NCI-H2196 (cell line): ENCODE measurements at regions not wholly inside any gene's neighbourhood (a gene's known extent, or its start where the extent isn't known, plus 50 kb on each side); places are given as distances from the start of the nearest gene placed in this dataset.

Source experiments
- DNase-seq: peaks from one replicate; lab custom pipeline; 2025; ENCODE audit not compliant: unreplicated experiment; lab: John Stamatoyannopoulos, UW

GRCh38 chr2:133936601-133937000 is 317.3 kb upstream of the MGAT5 start:
- DNase-seq = no peak

- DNase-seq = no peak
Measured at GRCh38 chr2:133937669-133938068, 316.2 kb upstream of the MGAT5 start.

- DNase-seq = no peak
Measured at GRCh38 chr2:133940134-133940533, 313.7 kb upstream of the MGAT5 start.

GRCh38 chr2:133941666-133942065 is 312.2 kb upstream of the MGAT5 start:
- DNase-seq = no peak

GRCh38 chr2:133942398-133942797 is 311.5 kb upstream of the MGAT5 start:
- no peak for DNase-seq

- DNase-seq = no peak
Measured at GRCh38 chr2:133943108-133943507, 310.8 kb upstream of the MGAT5 start.

GRCh38 chr2:133945089-133945488 is 308.8 kb upstream of the MGAT5 start:
- no peak for DNase-seq

DNA sequence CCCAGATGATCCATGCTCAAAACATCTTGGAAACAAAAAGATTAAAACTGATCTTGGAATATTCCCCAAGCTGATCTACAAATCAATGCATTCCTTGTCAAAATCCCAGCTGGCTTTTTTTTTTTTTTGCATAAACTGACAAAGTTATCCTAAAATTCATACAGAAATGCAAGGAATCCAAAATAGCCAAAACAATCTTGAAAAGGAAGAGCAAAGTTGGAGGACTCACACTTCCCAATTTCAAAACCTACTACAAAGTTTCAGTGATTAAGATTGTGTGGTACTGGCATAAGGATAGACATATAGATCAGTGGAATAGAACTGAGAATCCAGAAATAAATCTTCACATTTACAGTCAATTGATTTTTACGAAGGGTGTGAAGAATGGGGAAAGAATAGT is 306.8 kb upstream of the MGAT5 start:
- no peak for DNase-seq

- DNase-seq = no peak
Measured at GRCh38 chr2:133948610-133949290, 305.1 kb upstream of the MGAT5 start.

DNA sequence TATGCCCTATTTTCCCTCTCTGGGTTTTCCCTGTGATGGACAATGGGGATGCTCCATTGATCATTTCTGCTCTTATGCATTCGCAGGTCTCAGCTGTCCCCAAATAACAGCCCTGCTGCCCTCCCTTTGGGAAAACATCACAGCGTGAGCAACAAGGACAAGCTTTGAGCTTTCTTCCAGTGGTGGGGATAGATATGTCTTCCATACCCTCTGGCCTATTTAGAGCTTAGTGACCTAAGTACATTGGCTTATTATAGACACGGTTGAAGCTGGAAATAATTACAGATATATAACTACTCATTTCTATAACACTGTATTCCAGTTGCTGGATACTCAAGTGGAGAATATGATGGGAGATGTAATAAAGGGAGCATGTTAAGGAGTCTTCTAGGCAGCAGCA is 304.3 kb upstream of the MGAT5 start:
- no peak for DNase-seq

- no peak for DNase-seq
Measured at GRCh38 chr2:133951209-133951608, 302.7 kb upstream of the MGAT5 start.

GRCh38 chr2:133952420-133952819 is 301.5 kb upstream of the MGAT5 start:
- no peak for DNase-seq

DNA sequence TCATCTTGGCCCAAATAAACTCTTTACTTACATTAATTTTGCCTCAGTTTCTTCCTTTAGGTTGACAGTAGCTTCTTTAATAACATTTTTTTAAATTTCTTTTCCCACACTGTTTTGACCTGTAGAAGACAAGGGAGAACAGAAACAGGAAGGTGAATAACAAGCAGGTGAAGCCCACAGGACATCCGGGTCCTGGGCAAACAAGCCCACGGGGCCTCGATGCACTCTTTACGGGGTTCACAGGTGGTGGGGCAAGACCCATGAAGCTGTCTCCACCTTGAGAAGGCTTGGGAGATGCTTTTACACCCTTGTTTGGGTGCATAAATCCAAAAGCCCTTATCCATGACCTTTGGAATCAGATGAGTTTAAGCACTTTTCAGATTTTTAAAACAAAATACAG is 301.0 kb upstream of the MGAT5 start:
- no peak for DNase-seq

DNA sequence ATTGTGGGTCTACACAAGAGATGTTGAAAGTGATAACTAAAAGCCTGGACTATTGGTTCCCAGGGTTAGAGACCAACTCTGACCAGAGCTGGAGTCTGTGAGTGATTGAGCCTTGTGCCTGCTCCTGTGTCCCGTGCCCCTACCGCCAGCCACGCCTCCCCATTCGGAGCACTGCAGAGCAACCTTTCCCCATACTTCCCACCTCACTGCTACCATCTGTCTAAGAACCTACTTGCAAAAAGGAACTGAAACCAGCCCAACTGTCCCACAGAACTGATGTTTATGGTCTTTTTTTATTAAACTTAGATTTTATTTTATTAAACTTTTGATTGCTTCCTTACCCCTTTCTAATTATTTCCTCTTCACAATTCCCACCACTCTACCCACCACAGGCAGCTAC is 300.3 kb upstream of the MGAT5 start:
- DNase-seq = no peak

DNA sequence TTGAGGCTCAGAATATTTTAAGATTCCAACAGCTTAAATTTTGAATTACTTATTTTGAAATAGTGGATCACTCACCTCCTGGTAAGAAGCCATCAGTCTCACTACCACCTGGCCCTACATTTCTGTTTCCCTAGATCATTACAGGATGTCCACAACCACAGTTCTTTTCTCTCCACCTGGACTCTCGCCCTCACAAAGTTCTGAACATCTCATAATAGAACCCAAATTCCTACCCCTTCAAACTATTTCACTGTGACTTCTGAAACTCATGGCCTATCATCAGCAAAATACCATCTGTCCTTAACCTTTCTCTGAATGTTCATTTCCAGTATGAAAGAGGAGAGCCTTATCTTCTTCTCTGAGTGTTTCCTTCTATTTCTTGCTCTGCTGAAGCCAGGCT is 299.2 kb upstream of the MGAT5 start:
- no peak for DNase-seq

- no peak for DNase-seq
Measured at GRCh38 chr2:133955169-133955568, 298.7 kb upstream of the MGAT5 start.

DNA sequence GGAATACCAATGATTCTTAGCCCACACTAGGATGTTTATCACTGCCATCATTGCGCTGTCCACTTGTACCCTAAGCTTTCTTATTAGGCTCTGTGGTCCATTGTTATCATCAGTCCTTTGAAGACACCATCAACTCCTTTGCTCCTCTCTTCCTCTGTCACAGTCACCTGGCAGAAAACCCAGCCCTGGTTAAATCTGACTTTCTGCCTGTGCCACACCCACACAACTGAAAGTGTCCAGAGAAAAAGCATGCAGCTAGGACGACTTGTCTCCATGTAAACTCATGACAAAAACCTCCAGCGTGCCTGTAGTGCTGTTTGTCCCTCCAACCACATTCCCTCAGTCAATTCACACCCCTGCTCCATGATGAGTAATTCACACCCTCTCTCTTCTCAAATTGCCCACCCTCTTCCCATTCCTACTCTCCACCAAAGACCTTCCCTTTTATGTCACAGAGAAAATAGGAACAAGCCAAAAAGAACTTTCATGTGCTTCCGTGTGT is 297.4 kb upstream of the MGAT5 start:
- no peak for DNase-seq

- no peak for DNase-seq
Measured at GRCh38 chr2:133957724-133958480, 296.0 kb upstream of the MGAT5 start.

DNA sequence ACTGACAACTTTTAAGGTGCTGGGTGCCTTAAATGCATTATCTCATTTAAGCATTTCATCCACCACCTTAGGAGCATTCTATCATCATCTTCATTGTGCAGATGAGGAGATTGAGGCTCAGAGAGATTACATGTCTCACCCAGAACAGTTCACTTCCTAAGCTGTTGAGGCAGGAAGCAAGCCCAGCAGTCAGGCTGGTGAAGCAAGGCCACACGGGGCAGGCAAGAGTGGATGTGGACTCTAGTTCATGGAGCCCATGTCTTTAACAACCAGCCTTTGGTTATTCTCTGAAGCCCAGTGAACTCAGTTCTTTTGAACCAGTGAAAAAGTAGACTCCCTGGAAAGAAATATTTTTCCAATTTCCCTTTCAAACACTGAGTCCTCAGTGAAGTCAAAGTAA is 294.8 kb upstream of the MGAT5 start:
- no peak for DNase-seq

GRCh38 chr2:133966720-133967304 is 287.1 kb upstream of the MGAT5 start:
- DNase-seq = no peak

GRCh38 chr2:133967326-133967725 is 286.5 kb upstream of the MGAT5 start:
- no peak for DNase-seq

DNA sequence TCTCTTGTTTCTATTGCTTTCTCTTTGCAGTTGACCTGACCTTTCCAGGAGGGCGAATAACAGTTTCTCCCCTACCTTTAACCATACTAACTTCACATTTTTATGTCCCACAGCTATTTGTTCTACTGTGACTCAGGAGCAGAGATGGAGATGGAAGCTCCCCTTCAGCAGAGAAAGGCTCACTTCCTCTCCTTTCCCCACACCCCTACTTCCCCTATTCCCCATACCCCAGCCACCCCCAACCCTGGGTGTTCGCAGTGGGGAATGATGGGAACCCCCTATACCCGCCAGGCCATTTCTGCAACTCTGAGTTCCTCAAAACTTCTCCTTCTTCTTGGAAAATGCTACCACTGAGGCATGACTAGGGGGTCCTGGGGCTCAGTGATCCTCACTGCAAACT is 285.4 kb upstream of the MGAT5 start:
- DNase-seq = no peak
